Astrocyte (in vitro differentiated cells and primary cell): ENCODE measurements at regions not wholly inside any gene's neighbourhood (a gene's known extent, or its start where the extent isn't known, plus 50 kb on each side); places are given as distances from the start of the nearest gene placed in this dataset.
"Not testable (repeated sequence)": the region's sequence is repeated elsewhere in the genome, so short reads cannot be mapped to it uniquely, and the experiment has no call there.

ENCODE experiments used
- DNase-seq: peaks from one replicate; pipeline ENCODE4 v3.0.0-alpha.2; 2010; ENCODE audit warnings: low read depth
- FAIRE-seq: peaks from 2 replicates; lab custom pipeline; 2011; peaks lifted over from hg19 to GRCh38; lab: Jason Lieb, UNC
- H2AFZ ChIP-seq: 2 replicates; pipeline ENCODE4 v1.6.0; 2012; ENCODE audit warnings: low read depth, low read length, inconsistent platforms
- H3K27ac ChIP-seq: 2 replicates; pipeline ENCODE4 v1.5.1; 2011; ENCODE audit warnings: low read depth, low read length, inconsistent platforms
- H3K27me3 ChIP-seq: 2 replicates; pipeline ENCODE4 v1.6.0; 2011; ENCODE audit warnings: low read length, inconsistent platforms; ENCODE audit not compliant: insufficient read depth
- H3K36me3 ChIP-seq: 2 replicates; pipeline ENCODE4 v1.5.1; 2011; ENCODE audit warnings: low read length, inconsistent platforms; ENCODE audit not compliant: insufficient read depth
- H3K4me1 ChIP-seq: 2 replicates; pipeline ENCODE4 v1.5.1; 2011; ENCODE audit warnings: low read length, inconsistent platforms; ENCODE audit not compliant: insufficient read depth
- H3K4me2 ChIP-seq: 2 replicates; pipeline ENCODE4 v1.6.0; 2012; ENCODE audit warnings: low read length, inconsistent platforms
- H3K4me3 ChIP-seq: 2 replicates; pipeline ENCODE4 v1.5.1; 2011; ENCODE audit warnings: low read depth, mild to moderate bottlenecking, low read length, inconsistent platforms; ENCODE audit not compliant: insufficient read depth
- H3K79me2 ChIP-seq: 2 replicates; pipeline ENCODE4 v1.6.0; 2012; ENCODE audit warnings: mild to moderate bottlenecking, low read length, inconsistent platforms; ENCODE audit not compliant: insufficient read depth
- H3K9ac ChIP-seq: 2 replicates; pipeline ENCODE4 v1.6.0; 2012; ENCODE audit warnings: mild to moderate bottlenecking, low read length, inconsistent platforms
- H3K9me3 ChIP-seq: 2 replicates; pipeline ENCODE4 v1.5.1; 2012; ENCODE audit warnings: low read depth, mild to moderate bottlenecking, low read length, inconsistent platforms; ENCODE audit not compliant: insufficient read depth
- H4K20me1 ChIP-seq: 2 replicates; pipeline ENCODE4 v1.6.0; 2012; ENCODE audit warnings: low read length, inconsistent platforms; ENCODE audit not compliant: insufficient read depth
- H3K27ac Mint-ChIP-seq: one replicate; pipeline ENCODE4 v1.8.0; 2021; ENCODE audit warnings: mild to moderate bottlenecking, mixed read lengths; ENCODE audit not compliant: unreplicated experiment
- H3K27me3 Mint-ChIP-seq: one replicate; pipeline ENCODE4 v1.8.0; 2021; ENCODE audit warnings: low read depth, mixed read lengths; ENCODE audit not compliant: unreplicated experiment
- H3K36me3 Mint-ChIP-seq: one replicate; pipeline ENCODE4 v1.8.0; 2021; ENCODE audit warnings: low read depth, mixed read lengths; ENCODE audit not compliant: unreplicated experiment
- H3K4me1 Mint-ChIP-seq: one replicate; pipeline ENCODE4 v1.8.0; 2021; ENCODE audit warnings: low read depth, mixed read lengths; ENCODE audit not compliant: unreplicated experiment
- H3K4me3 Mint-ChIP-seq: one replicate; pipeline ENCODE4 v1.8.0; 2021; ENCODE audit warnings: mild to moderate bottlenecking, moderate library complexity, mixed read lengths; ENCODE audit not compliant: unreplicated experiment
- H3K9me3 Mint-ChIP-seq: one replicate; pipeline ENCODE4 v1.8.0; 2021; ENCODE audit warnings: mild to moderate bottlenecking, mixed read lengths; ENCODE audit not compliant: unreplicated experiment

GRCh38 chr2:111380733-111381439 lies 260.2 kb downstream of the BCL2L11 start:
- not testable (repeated sequence) for H3K4me3 ChIP-seq, H3K9me3 ChIP-seq, H3K36me3 ChIP-seq, H3K4me1 Mint-ChIP-seq, H3K9me3 Mint-ChIP-seq, FAIRE-seq, DNase-seq, H3K27ac ChIP-seq, H3K4me3 Mint-ChIP-seq, H3K36me3 Mint-ChIP-seq, H3K4me1 ChIP-seq, H3K4me2 ChIP-seq, H3K27me3 ChIP-seq, H3K27me3 Mint-ChIP-seq, H2AFZ ChIP-seq, H3K27ac Mint-ChIP-seq, H3K79me2 ChIP-seq, H3K9ac ChIP-seq
- peaks cover 15% of the 10 kb centered on the region for H4K20me1 ChIP-seq

GRCh38 chr2:111381530-111382306 lies 261.0 kb downstream of the BCL2L11 start:
- not testable (repeated sequence) for H3K9me3 Mint-ChIP-seq, H3K27ac Mint-ChIP-seq, H2AFZ ChIP-seq, H3K36me3 Mint-ChIP-seq, H3K4me3 Mint-ChIP-seq, H3K9ac ChIP-seq, H3K79me2 ChIP-seq, H3K27me3 ChIP-seq, H3K36me3 ChIP-seq, H3K4me3 ChIP-seq, H3K27ac ChIP-seq, H3K4me1 ChIP-seq, H3K9me3 ChIP-seq, H3K4me1 Mint-ChIP-seq, FAIRE-seq, H3K27me3 Mint-ChIP-seq, H3K4me2 ChIP-seq, DNase-seq
- H4K20me1 ChIP-seq, result peaks cover 15% of the 10 kb centered on the region

GRCh38 chr2:111382507-111382906 lies 261.8 kb downstream of the BCL2L11 start:
- H3K27me3 Mint-ChIP-seq, H3K9me3 Mint-ChIP-seq, DNase-seq, H3K79me2 ChIP-seq, H3K27me3 ChIP-seq, H3K4me1 Mint-ChIP-seq, H3K4me3 Mint-ChIP-seq, H3K27ac Mint-ChIP-seq, FAIRE-seq, H3K9ac ChIP-seq, H3K4me3 ChIP-seq, H3K9me3 ChIP-seq, H2AFZ ChIP-seq, H3K36me3 ChIP-seq, H3K27ac ChIP-seq, H3K4me2 ChIP-seq, H3K36me3 Mint-ChIP-seq, H3K4me1 ChIP-seq: not testable (repeated sequence)
- peaks cover 15% of the 10 kb centered on the region for H4K20me1 ChIP-seq

GRCh38 chr2:111383311-111383710 lies 262.6 kb downstream of the BCL2L11 start:
- not testable (repeated sequence) for H3K27ac ChIP-seq, DNase-seq, H3K9me3 Mint-ChIP-seq

DNA sequence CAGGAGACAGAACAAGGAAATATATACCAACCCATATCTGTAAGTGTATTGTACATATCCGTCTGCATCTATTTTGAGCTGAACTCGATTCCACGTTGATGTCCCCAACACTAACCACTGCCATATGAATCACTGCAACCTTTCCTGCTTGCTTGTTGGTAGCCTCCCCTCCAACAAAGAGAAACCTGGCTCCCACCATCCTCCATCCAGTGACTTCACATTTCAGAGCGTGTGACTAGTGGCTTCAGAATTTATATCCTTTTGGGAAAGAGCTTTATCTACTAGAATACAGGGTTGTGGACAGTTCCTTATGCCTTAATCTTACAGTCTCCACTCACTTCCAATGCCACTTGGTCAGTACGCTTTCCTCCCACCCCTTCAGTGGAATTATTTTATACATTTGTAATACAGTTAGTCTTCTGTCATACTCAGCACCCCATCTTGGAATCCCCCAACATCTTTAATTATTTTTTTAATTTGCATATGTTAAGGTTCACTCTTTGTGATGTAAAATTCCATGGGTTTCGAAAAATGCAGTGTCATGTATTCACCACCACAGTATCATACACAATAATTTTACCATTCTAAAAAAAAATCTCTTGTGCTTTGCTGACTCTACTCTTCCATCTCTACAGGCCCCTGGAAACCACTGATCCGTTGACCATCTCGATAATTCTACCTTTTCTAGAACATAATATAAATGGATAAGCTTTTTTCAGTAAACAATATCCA lies 264.7 kb downstream of the BCL2L11 start:
- not testable (repeated sequence) for H2AFZ ChIP-seq, FAIRE-seq, H3K4me1 ChIP-seq, H3K4me2 ChIP-seq, H3K9me3 Mint-ChIP-seq, H3K4me1 Mint-ChIP-seq, H3K9ac ChIP-seq, H3K36me3 Mint-ChIP-seq, H3K27me3 Mint-ChIP-seq, H3K4me3 Mint-ChIP-seq, H3K79me2 ChIP-seq, H3K36me3 ChIP-seq, H3K4me3 ChIP-seq, H3K27me3 ChIP-seq, H3K9me3 ChIP-seq
- Histone ChIP-seq H4K20me1 (peaks cover 14% of the 10 kb centered on the region), H3K27ac (peak overlapping the region; percentile 5)
- H3K27ac Mint-ChIP-seq, result peak overlapping the region; percentile 36
- peak; percentile 35 for DNase-seq

More at GRCh38 chr2:111383311-111383710, 262.6 kb downstream of the BCL2L11 start:
- not testable (repeated sequence) for H3K36me3 ChIP-seq, H3K4me1 Mint-ChIP-seq, FAIRE-seq, H2AFZ ChIP-seq, H3K79me2 ChIP-seq, H3K27ac Mint-ChIP-seq, H3K4me3 ChIP-seq, H3K4me3 Mint-ChIP-seq, H3K4me1 ChIP-seq, H3K27me3 ChIP-seq, H3K36me3 Mint-ChIP-seq, H3K9me3 ChIP-seq, H3K27me3 Mint-ChIP-seq, H3K9ac ChIP-seq, H3K4me2 ChIP-seq
- H4K20me1 ChIP-seq, result peaks cover 15% of the 10 kb centered on the region
